ENCODE measurements at regions not wholly inside any gene's neighbourhood (a gene's known extent, or its start where the extent isn't known, plus 50 kb on each side); places are given as distances from the start of the nearest gene placed in this dataset.
A peak's percentile ranks its signal among the peaks of the same experiment; 100 is the strongest.

GRCh38 chr17:6303664-6304063 lies 131.3 kb downstream of the AIPL1 start:
- no peaks in the 10 kb centered on the region for H3K27me3 ChIP-seq
- no peak overlapping the region for H3K4me2 ChIP-seq
- no peak for TF ChIP-seq Cebpa-rat (IDR thresholded peaks at IDR 0.05)

GRCh38 chr17:6299275-6299674 lies 135.6 kb downstream of the AIPL1 start:
- Histone ChIP-seq H3K27me3 (no peaks in the 10 kb centered on the region), H3K9ac (no peak overlapping the region), H3K9me3 (no peaks in the 10 kb centered on the region), H3K4me1 (no peaks in the 10 kb centered on the region), H3K36me3 (no peaks in the 10 kb centered on the region), H4K20me1 (no peaks in the 10 kb centered on the region), H3K27ac (no peak overlapping the region), H3K4me2 (no peak overlapping the region), H3K4me3 (no peak overlapping the region)
- no peak for TF ChIP-seq Cebpa-rat (IDR thresholded peaks at IDR 0.05)

More at GRCh38 chr17:6303664-6304063, 131.3 kb downstream of the AIPL1 start:
- Histone ChIP-seq H3K27ac (no peak overlapping the region), H3K36me3 (no peaks in the 10 kb centered on the region), H3K4me1 (no peaks in the 10 kb centered on the region), H3K4me3 (no peak overlapping the region), H3K9ac (no peak overlapping the region), H3K9me3 (no peaks in the 10 kb centered on the region), H4K20me1 (no peaks in the 10 kb centered on the region)

- Histone ChIP-seq H3K4me2 (no peak overlapping the region), H3K9ac (no peak overlapping the region), H4K20me1 (no peaks in the 10 kb centered on the region), H3K27ac (no peak overlapping the region), H3K36me3 (no peaks in the 10 kb centered on the region), H3K4me3 (no peak overlapping the region), H3K27me3 (no peaks in the 10 kb centered on the region), H3K4me1 (no peaks in the 10 kb centered on the region), H3K9me3 (no peaks in the 10 kb centered on the region)
- no peak for TF ChIP-seq Cebpa-rat (IDR thresholded peaks at IDR 0.05)
Measured at GRCh38 chr17:6297960-6298359, 137.0 kb downstream of the AIPL1 start.

GRCh38 chr17:6297119-6297518 lies 137.8 kb downstream of the AIPL1 start:
- Histone ChIP-seq H4K20me1 (no peaks in the 10 kb centered on the region), H3K4me2 (no peak overlapping the region), H3K36me3 (no peaks in the 10 kb centered on the region), H3K27me3 (no peaks in the 10 kb centered on the region), H3K4me1 (no peaks in the 10 kb centered on the region), H3K4me3 (no peak overlapping the region), H3K9me3 (no peaks in the 10 kb centered on the region), H3K27ac (no peak overlapping the region), H3K9ac (no peak overlapping the region)
- peak; percentile 32; the same call in 1 of the 2 replicates for TF ChIP-seq Cebpa-rat (IDR thresholded peaks at IDR 0.05)

GRCh38 chr17:6290488-6291196 lies 144.3 kb downstream of the AIPL1 start:
- Histone ChIP-seq H3K36me3 (no peaks in the 10 kb centered on the region), H3K9me3 (no peaks in the 10 kb centered on the region), H3K27ac (no peak overlapping the region), H3K4me1 (0 out of 2 replicates have a peak, but pooled peaks cover 5% of the 10 kb centered on the region), H3K9ac (no peak overlapping the region), H3K27me3 (no peaks in the 10 kb centered on the region), H3K4me3 (no peak overlapping the region), H4K20me1 (no peaks in the 10 kb centered on the region), H3K4me2 (no peak overlapping the region)
- no peak for TF ChIP-seq Cebpa-rat (IDR thresholded peaks at IDR 0.05)

GRCh38 chr17:6286233-6286632 lies 148.7 kb downstream of the AIPL1 start:
- Histone ChIP-seq H3K4me2 (no peak overlapping the region), H3K4me1 (0 out of 2 replicates have a peak, but pooled peaks cover 5% of the 10 kb centered on the region), H3K27ac (no peak overlapping the region), H3K9ac (no peak overlapping the region), H3K27me3 (no peaks in the 10 kb centered on the region), H4K20me1 (no peaks in the 10 kb centered on the region), H3K4me3 (no peak overlapping the region), H3K9me3 (no peaks in the 10 kb centered on the region), H3K36me3 (no peaks in the 10 kb centered on the region)
- no peak for TF ChIP-seq Cebpa-rat (IDR thresholded peaks at IDR 0.05)

- Histone ChIP-seq H3K9ac (no peak overlapping the region), H3K4me1 (0 out of 2 replicates have a peak, but pooled peaks cover 5% of the 10 kb centered on the region)
Measured at GRCh38 chr17:6285486-6285885, 149.4 kb downstream of the AIPL1 start.

GRCh38 chr17:6279659-6280058 lies 155.3 kb downstream of the AIPL1 start:
- H3K36me3 ChIP-seq: no peaks in the 10 kb centered on the region
- H3K9me3 ChIP-seq: no peaks in the 10 kb centered on the region
- H3K4me1 ChIP-seq: no peaks in the 10 kb centered on the region
- no peak overlapping the region for H3K4me3 ChIP-seq
- H4K20me1 ChIP-seq: no peaks in the 10 kb centered on the region
- H3K9ac ChIP-seq: no peak overlapping the region
- no peak overlapping the region for H3K4me2 ChIP-seq
- H3K27ac ChIP-seq: no peak overlapping the region
- TF ChIP-seq Cebpa-rat (IDR thresholded peaks at IDR 0.05): no peak
- no peaks in the 10 kb centered on the region for H3K27me3 ChIP-seq

More at GRCh38 chr17:6285486-6285885, 149.4 kb downstream of the AIPL1 start:
- Histone ChIP-seq H3K27ac (no peak overlapping the region), H3K9me3 (no peaks in the 10 kb centered on the region), H3K4me3 (no peak overlapping the region), H3K4me2 (no peak overlapping the region), H3K27me3 (no peaks in the 10 kb centered on the region), H3K36me3 (no peaks in the 10 kb centered on the region), H4K20me1 (no peaks in the 10 kb centered on the region)
- TF ChIP-seq Cebpa-rat (IDR thresholded peaks at IDR 0.05): no peak

- no peak overlapping the region for H3K4me2 ChIP-seq
- no peaks in the 10 kb centered on the region for H4K20me1 ChIP-seq
- H3K4me3 ChIP-seq: no peak overlapping the region
- no peaks in the 10 kb centered on the region for H3K36me3 ChIP-seq
- no peaks in the 10 kb centered on the region for H3K27me3 ChIP-seq
- no peak for TF ChIP-seq Cebpa-rat (IDR thresholded peaks at IDR 0.05)
- H3K9me3 ChIP-seq: no peaks in the 10 kb centered on the region
- no peak overlapping the region for H3K9ac ChIP-seq
- H3K4me1 ChIP-seq: no peaks in the 10 kb centered on the region
- no peak overlapping the region for H3K27ac ChIP-seq
Measured at GRCh38 chr17:6278376-6278775, 156.5 kb downstream of the AIPL1 start.

GRCh38 chr17:6276711-6277110 lies 158.2 kb downstream of the AIPL1 start:
- H3K9ac ChIP-seq: no peak overlapping the region
- no peaks in the 10 kb centered on the region for H3K27me3 ChIP-seq
- no peaks in the 10 kb centered on the region for H3K4me1 ChIP-seq
- no peaks in the 10 kb centered on the region for H3K36me3 ChIP-seq
- TF ChIP-seq Cebpa-rat (IDR thresholded peaks at IDR 0.05): no peak
- H3K9me3 ChIP-seq: no peaks in the 10 kb centered on the region
- H3K27ac ChIP-seq: no peak overlapping the region
- no peak overlapping the region for H3K4me2 ChIP-seq
- no peak overlapping the region for H3K4me3 ChIP-seq
- H4K20me1 ChIP-seq: no peaks in the 10 kb centered on the region; the same call in 1 of the 2 replicates
